ENCODE measurements at regions not wholly inside any gene's neighbourhood (a gene's known extent, or its start where the extent isn't known, plus 50 kb on each side); places are given as distances from the start of the nearest gene placed in this dataset.

DNA sequence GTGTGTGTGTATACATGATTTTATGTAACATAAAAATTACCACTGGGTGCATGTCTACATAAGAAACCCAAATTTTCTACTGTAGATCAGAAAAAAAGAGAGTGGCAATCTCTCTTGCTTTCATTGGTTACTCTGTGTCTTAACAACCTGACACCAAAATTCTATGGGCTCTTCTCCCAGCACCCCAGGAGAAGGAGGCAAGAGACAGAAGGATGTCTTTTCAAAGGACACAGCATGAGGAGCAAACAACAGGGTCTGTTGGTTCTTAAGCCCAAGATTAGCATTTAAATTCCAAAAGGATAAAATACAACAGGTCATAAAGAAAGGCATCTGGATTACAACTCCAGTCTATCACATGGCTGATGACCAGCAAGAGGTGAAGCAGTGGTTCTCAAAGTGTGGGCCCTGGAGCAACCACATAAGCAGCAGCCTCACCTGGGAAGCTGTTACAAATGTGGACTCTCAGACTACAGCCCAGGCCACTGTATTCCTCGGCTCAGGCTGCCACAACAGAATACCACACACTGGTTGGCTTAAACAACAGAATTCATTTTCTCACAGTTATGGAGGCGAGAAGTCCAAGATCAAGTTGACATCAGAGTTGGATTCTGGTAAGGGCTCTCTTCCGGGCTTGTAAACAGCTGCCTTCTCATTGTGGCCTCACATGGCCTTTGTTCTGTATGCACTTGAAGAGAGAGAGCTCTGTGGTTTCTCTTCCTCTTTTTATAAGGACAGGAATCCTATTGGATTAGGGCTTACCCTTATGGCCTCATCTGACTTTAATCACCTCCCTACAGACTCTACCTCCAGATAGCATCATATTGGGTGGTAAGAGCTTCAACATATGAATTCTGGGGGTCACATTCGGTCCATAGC is 79.8 kb upstream of the RNF152 start:
- TF ChIP-seq POLR2AphosphoS5 (IDR thresholded peaks at IDR 0.05; ENCODE audit: borderline replicate concordance, low read depth, low read length) (no peak), FOXP2 (optimal IDR thresholded peaks at IDR 0.05; ENCODE audit: control extremely low read depth, extremely low read length, insufficient read depth) (no peak), EZH2 (IDR thresholded peaks at IDR 0.05) (no peak)
- H3K9ac ChIP-seq (ENCODE audit: insufficient read length), result no peak overlapping the region
- no peaks in the 10 kb centered on the region for H3K36me3 ChIP-seq (ENCODE audit: insufficient read depth, low read length)
- DNase-seq (ENCODE audit: low read depth, low spot score), result no peak
- H3K4me3 ChIP-seq, result no peak overlapping the region
- H3K9me3 ChIP-seq (ENCODE audit: low read depth, low read length), result no peaks in the 10 kb centered on the region
- H3K27ac ChIP-seq, result no peak overlapping the region

DNA sequence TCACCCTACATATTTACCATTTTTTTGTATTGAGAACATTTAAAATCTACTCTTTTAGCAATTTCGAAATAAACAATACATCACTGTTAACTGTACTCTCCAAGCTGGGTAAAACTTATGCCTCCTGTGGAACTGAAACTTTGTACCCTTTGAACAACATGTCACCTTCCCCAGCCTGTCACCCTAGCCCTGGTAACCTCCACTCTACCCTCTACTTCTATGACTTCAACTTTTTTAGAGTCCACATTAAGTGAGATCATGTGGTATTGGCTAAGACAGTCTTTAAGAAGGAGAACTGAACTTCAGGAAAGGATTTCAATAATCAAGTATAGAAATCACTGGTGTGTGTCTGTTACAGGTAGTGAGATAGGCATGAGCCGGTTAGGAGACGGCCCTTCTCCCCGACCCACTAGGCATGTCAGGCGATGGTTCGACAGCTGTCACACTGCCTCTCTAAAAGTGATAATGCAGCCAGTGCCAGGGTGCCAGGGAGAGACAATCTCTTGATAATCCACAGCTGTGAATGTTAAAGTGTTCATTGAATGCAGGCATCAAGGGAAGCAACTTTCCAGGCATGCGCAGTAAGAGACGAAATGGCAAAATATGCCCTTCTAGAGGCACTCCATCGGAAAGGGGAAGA is 74.6 kb upstream of the RNF152 start:
- H3K9ac ChIP-seq (ENCODE audit: insufficient read length), result no peak overlapping the region
- no peaks in the 10 kb centered on the region for H3K36me3 ChIP-seq (ENCODE audit: insufficient read depth, low read length)
- TF ChIP-seq POLR2AphosphoS5 (IDR thresholded peaks at IDR 0.05; ENCODE audit: borderline replicate concordance, low read depth, low read length) (no peak), EZH2 (IDR thresholded peaks at IDR 0.05) (no peak), FOXP2 (optimal IDR thresholded peaks at IDR 0.05; ENCODE audit: control extremely low read depth, extremely low read length, insufficient read depth) (no peak)
- no peak for DNase-seq (ENCODE audit: low read depth, low spot score)
- no peaks in the 10 kb centered on the region for H3K9me3 ChIP-seq (ENCODE audit: low read depth, low read length)
- H3K4me3 ChIP-seq, result no peak overlapping the region
- H3K27ac ChIP-seq, result no peak overlapping the region

DNA sequence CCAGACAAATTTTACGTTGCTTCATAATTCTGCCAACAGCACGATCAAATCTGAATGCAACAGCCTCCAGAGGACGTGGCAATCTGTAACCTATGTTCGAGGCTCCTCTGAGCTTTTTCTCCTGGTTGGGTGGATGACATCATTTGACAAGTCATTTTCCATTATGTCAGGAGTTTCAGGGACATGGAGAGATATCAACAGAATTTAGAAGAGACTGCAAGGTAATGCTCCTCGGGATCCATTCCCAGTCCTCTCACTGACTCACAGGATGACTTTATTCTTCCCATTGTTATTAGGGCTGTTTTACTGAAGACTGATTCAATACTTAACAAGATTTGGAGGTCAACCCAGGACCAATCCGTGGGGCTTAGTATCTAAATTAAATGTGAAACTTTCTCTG is 72.5 kb upstream of the RNF152 start:
- no peak overlapping the region for H3K4me3 ChIP-seq
- no peak overlapping the region for H3K9ac ChIP-seq (ENCODE audit: insufficient read length)
- DNase-seq (ENCODE audit: low read depth, low spot score), result no peak
- TF ChIP-seq EZH2 (IDR thresholded peaks at IDR 0.05), result no peak
- no peak for TF ChIP-seq POLR2AphosphoS5 (IDR thresholded peaks at IDR 0.05; ENCODE audit: borderline replicate concordance, low read depth, low read length)
- TF ChIP-seq FOXP2 (optimal IDR thresholded peaks at IDR 0.05; ENCODE audit: control extremely low read depth, extremely low read length, insufficient read depth), result no peak
- H3K27ac ChIP-seq, result no peak overlapping the region
- no peaks in the 10 kb centered on the region for H3K9me3 ChIP-seq (ENCODE audit: low read depth, low read length)
- no peaks in the 10 kb centered on the region for H3K36me3 ChIP-seq (ENCODE audit: insufficient read depth, low read length)

DNA sequence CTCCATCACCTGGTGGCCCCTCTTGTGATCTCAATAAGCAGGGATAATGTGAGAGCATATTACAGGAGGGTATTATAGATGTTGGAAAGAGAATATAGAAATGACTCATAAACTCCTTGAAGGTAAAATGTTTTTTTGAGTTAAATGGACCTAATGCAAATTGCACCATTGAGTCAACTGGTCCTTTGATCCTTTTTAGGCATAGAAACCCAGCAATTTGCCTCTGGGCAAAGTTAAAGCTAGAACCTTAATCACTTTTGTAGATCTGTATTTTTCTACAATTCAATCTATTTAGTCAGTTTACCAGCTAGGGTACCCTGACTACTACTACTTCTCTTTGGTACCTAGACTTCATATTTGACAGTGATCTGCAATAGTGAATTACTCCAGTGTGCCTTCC is 71.8 kb upstream of the RNF152 start:
- H3K36me3 ChIP-seq (ENCODE audit: insufficient read depth, low read length), result no peaks in the 10 kb centered on the region
- H3K4me3 ChIP-seq, result no peak overlapping the region
- no peak for DNase-seq (ENCODE audit: low read depth, low spot score)
- no peak overlapping the region for H3K27ac ChIP-seq
- no peak overlapping the region for H3K9ac ChIP-seq (ENCODE audit: insufficient read length)
- no peak for TF ChIP-seq FOXP2 (optimal IDR thresholded peaks at IDR 0.05; ENCODE audit: control extremely low read depth, extremely low read length, insufficient read depth)
- no peak for TF ChIP-seq EZH2 (IDR thresholded peaks at IDR 0.05)
- no peak for TF ChIP-seq POLR2AphosphoS5 (IDR thresholded peaks at IDR 0.05; ENCODE audit: borderline replicate concordance, low read depth, low read length)
- no peaks in the 10 kb centered on the region for H3K9me3 ChIP-seq (ENCODE audit: low read depth, low read length)

DNA sequence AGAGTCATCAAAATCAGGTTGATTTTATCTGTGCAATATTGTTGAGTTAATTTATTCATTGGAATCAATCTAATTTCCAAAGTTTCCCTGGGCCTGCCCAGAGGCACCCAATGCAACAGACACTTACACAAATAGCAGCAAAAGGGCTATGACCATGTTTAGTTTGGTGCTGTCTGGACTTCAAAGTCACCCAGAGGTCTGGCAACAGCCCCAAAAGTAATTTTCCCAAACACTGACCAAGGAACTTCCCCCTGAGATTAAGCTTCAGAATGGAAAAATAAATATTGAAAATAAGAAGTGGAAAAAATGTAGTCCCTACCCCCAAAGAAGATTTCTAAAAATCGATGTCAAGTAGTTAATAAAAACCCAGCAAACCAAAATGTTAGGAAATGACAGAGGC is 70.9 kb upstream of the RNF152 start:
- no peak for TF ChIP-seq FOXP2 (optimal IDR thresholded peaks at IDR 0.05; ENCODE audit: control extremely low read depth, extremely low read length, insufficient read depth)
- TF ChIP-seq POLR2AphosphoS5 (IDR thresholded peaks at IDR 0.05; ENCODE audit: borderline replicate concordance, low read depth, low read length), result no peak
- no peak for TF ChIP-seq EZH2 (IDR thresholded peaks at IDR 0.05)
- no peak overlapping the region for H3K4me3 ChIP-seq
- H3K36me3 ChIP-seq (ENCODE audit: insufficient read depth, low read length), result no peaks in the 10 kb centered on the region
- DNase-seq (ENCODE audit: low read depth, low spot score), result no peak
- no peak overlapping the region for H3K27ac ChIP-seq
- no peaks in the 10 kb centered on the region for H3K9me3 ChIP-seq (ENCODE audit: low read depth, low read length)
- H3K9ac ChIP-seq (ENCODE audit: insufficient read length), result no peak overlapping the region

DNA sequence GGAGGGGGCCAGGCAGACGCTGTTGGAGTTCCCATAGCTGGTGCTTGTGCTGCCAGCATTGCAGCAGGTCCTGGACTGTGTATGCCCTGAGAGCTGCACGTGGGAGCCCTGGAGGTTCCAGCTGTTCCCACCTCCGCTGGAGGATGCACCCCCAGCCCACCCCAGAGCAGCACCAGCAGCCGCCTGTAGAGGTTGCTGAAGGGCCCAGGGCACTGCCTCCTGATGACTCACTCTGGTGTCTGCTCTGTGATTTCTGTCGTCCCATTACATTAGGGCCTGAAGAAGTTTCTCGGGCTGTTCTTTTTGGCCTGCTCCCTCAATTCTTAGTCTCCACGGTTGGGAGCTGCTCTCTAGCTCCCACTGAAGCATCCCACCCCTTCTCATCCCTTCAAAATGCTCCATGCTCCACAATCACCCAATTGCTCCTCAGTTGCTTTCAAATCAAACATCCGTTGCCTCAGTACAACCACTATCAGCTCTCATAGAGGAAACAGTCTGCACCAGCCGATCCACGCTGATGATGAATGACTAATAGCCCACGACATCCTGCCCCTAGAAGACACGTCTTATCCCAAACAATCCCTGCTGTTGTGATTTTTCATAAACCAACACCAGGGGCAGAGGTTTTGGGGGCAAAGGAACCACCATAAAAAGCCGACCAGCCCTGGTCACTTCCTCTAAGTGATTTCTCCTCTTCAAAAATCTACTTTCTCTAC is 65.2 kb upstream of the RNF152 start:
- TF ChIP-seq EZH2 (IDR thresholded peaks at IDR 0.05), result no peak
- no peak for TF ChIP-seq POLR2AphosphoS5 (IDR thresholded peaks at IDR 0.05; ENCODE audit: borderline replicate concordance, low read depth, low read length)
- no peak for TF ChIP-seq FOXP2 (optimal IDR thresholded peaks at IDR 0.05; ENCODE audit: control extremely low read depth, extremely low read length, insufficient read depth)
- no peak for DNase-seq (ENCODE audit: low read depth, low spot score)
- Histone ChIP-seq H3K9me3 (ENCODE audit: low read depth, low read length) (no peaks in the 10 kb centered on the region), H3K36me3 (ENCODE audit: insufficient read depth, low read length) (no peaks in the 10 kb centered on the region), H3K4me3 (no peak overlapping the region), H3K27ac (no peak overlapping the region), H3K9ac (ENCODE audit: insufficient read length) (no peak overlapping the region)

DNA sequence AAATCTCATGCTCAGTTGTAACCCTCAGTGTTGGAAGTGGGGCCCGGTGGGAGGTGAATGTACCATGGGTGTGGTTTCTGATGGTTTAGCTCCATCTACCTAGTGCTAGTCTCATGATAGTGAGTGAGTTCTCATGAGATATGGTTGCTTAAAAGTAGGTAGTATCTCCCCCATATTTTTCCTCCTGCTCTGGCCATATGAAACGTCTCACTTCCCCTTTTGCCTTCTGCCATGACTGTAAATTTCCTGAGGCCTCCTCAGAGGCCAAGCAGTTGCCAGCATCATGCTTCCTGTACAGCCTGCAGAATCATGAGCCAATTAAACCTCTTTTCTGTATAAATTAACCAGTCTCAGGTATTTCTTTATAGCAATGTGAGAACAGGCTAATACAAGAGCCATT is 62.8 kb upstream of the RNF152 start:
- Histone ChIP-seq H3K27ac (no peak overlapping the region), H3K4me3 (no peak overlapping the region), H3K9ac (ENCODE audit: insufficient read length) (no peak overlapping the region), H3K36me3 (ENCODE audit: insufficient read depth, low read length) (no peaks in the 10 kb centered on the region), H3K9me3 (ENCODE audit: low read depth, low read length) (no peaks in the 10 kb centered on the region)
- no peak for TF ChIP-seq POLR2AphosphoS5 (IDR thresholded peaks at IDR 0.05; ENCODE audit: borderline replicate concordance, low read depth, low read length)
- TF ChIP-seq FOXP2 (optimal IDR thresholded peaks at IDR 0.05; ENCODE audit: control extremely low read depth, extremely low read length, insufficient read depth), result no peak
- no peak for TF ChIP-seq EZH2 (IDR thresholded peaks at IDR 0.05)
- DNase-seq (ENCODE audit: low read depth, low spot score), result no peak

DNA sequence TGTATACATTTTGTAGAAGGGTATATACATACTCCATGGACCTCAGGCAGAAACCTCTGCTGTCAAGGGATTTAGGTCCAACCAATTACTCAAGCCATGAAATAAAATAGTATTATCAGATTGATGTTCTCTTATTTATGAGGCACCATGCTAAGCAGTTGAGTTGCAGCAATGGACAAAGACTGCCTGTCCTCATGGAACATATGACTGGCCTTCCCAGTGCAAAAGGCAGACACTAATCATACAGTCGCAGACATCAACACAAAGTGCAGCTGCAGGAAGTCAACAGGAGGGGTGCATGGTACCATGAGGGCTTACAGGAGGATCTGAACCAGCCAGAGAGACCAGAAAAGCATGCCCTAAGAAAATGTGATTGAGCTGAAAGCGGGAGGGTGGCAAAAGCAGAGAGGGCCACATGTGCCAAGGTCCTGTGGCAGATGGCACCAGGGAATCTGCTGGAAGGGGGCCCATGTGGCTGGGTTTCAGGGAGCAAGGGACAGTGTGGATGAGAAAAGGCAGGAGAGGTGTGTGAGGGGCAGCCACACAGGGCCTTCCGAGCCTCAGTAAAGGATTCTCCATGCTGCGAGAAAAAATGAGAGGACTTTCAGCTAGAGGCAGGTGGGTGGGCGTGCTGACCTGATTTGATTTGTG is 61.4 kb upstream of the RNF152 start:
- TF ChIP-seq EZH2 (IDR thresholded peaks at IDR 0.05), result no peak
- TF ChIP-seq FOXP2 (optimal IDR thresholded peaks at IDR 0.05; ENCODE audit: control extremely low read depth, extremely low read length, insufficient read depth), result no peak
- TF ChIP-seq POLR2AphosphoS5 (IDR thresholded peaks at IDR 0.05; ENCODE audit: borderline replicate concordance, low read depth, low read length), result no peak
- no peak for DNase-seq (ENCODE audit: low read depth, low spot score)
- Histone ChIP-seq H3K9me3 (ENCODE audit: low read depth, low read length) (no peaks in the 10 kb centered on the region), H3K36me3 (ENCODE audit: insufficient read depth, low read length) (no peaks in the 10 kb centered on the region), H3K9ac (ENCODE audit: insufficient read length) (peak overlapping the region; percentile 89), H3K4me3 (no peak overlapping the region; the same call in 1 of the 2 replicates), H3K27ac (peak overlapping the region; percentile 100)
